Panc1 (cell line): ENCODE measurements at regions not wholly inside any gene's neighbourhood (a gene's known extent, or its start where the extent isn't known, plus 50 kb on each side); places are given as distances from the start of the nearest gene placed in this dataset.

Experiments
- ATAC-seq: fragments of 200-7000 bp; cut with Tn5 transposase; 2 replicates; pipeline ENCODE4 v1.9.1; 2020; ENCODE audit warnings: mild to moderate bottlenecking, moderate library complexity
- BruUV-seq: library from RNA; stranded (reverse); fragments of 400-500 nt; replicated peaks from 2 replicates; lab custom pipeline; 2021; lab: Mats Ljungman, UMichigan
- CTCF ChIA-PET: fragments of 300-600 bp; sonication (Branson Sonifier 250); formaldehyde crosslinking; loops from one replicate; lab custom pipeline; 2022; ENCODE audit warnings: antibody characterized with exemption; lab: Charles Lee
- POLR2A ChIA-PET: fragments of 300-600 bp; sonication (Branson Sonifier 250); formaldehyde crosslinking; loops from one replicate; lab custom pipeline; 2022; ENCODE audit warnings: antibody characterized with exemption; lab: Charles Lee
- DNase-seq: peaks from one replicate; pipeline ENCODE4 v3.0.0-alpha.2; 2010; ENCODE audit warnings: low read depth, low spot score
- H3K27ac ChIP-seq: 2 replicates; pipeline ENCODE4 v1.5.1; 2011; ENCODE audit warnings: mild to moderate bottlenecking, low read length, inconsistent platforms
- H3K27me3 ChIP-seq: fragments of 200-500 bp; sonication (Bioruptor generic); 2 replicates; pipeline ENCODE4 v1.6.0; 2014; ENCODE audit warnings: low read length, inconsistent platforms; ENCODE audit not compliant: control insufficient read depth, insufficient read depth
- H3K36me3 ChIP-seq: fragments of 200-500 bp; sonication (Bioruptor generic); 2 replicates; pipeline ENCODE4 v1.5.1; 2014; ENCODE audit warnings: inconsistent platforms, mild to moderate bottlenecking, low read length, moderate library complexity; ENCODE audit not compliant: control insufficient read depth, insufficient read depth
- H3K4me1 ChIP-seq: 2 replicates; pipeline ENCODE4 v1.5.1; 2011; ENCODE audit warnings: inconsistent platforms, mild to moderate bottlenecking, low read length, moderate library complexity; ENCODE audit not compliant: control insufficient read depth, insufficient read depth
- H3K4me3 ChIP-seq, 2 experiments: 2 replicates each; pipeline ENCODE4 v1.5.1; 2011 to 2012; ENCODE audit warnings: low read depth in 2 of 2, low read length in 2 of 2, mild to moderate bottlenecking in 2 of 2, inconsistent platforms in 1 of 2, moderate library complexity in 1 of 2
- H3K9me3 ChIP-seq: fragments of 200-500 bp; sonication (Bioruptor generic); 2 replicates; pipeline ENCODE4 v1.5.1; 2014; ENCODE audit warnings: low read depth, mild to moderate bottlenecking, inconsistent platforms, low read length, moderate library complexity; ENCODE audit not compliant: control insufficient read depth, insufficient read depth
- CTCF ChIP-seq: fragments of 450-650 bp; IDR thresholded peaks from 2 replicates; pipeline ENCODE4 v1.5.1; 2017; ENCODE audit warnings: mild to moderate bottlenecking
- POLR2AphosphoS5 ChIP-seq: IDR thresholded peaks from 2 replicates; pipeline ENCODE4 v1.6.1; 2012; ENCODE audit warnings: mild to moderate bottlenecking, low read depth, low read length, moderate library complexity
- SIN3A ChIP-seq: IDR thresholded peaks from 2 replicates; pipeline ENCODE4 v1.6.1; 2012; ENCODE audit warnings: low read depth, mild to moderate bottlenecking, low read length, moderate library complexity, borderline replicate concordance; ENCODE audit not compliant: insufficient read depth
- TCF7L2 ChIP-seq: IDR thresholded peaks from 2 replicates; pipeline ENCODE4 v1.6.1; 2011; ENCODE audit warnings: mild to moderate bottlenecking, low read depth, low read length, inconsistent platforms
- in situ Hi-C: cut with HindIII; loops from 2 replicates; pipeline ENCODE4 v1.10.0; 2016; ENCODE audit warnings: low sequenced_read_pairs, low pct_unique_long_range_greater_than_20kb
- intact Hi-C: fragments of 100-400 bp; cut with micrococcal nuclease; formaldehyde crosslinking; loops from one replicate; pipeline ENCODE4 v1.10.0; 2022; ENCODE audit not compliant: unreplicated experiment
- TF ChIP-seq, protein P1 (sequence below), 2 experiments: IDR thresholded peaks; 2 replicates each; pipeline ENCODE4 v1.6.1; 2011 to 2012; ENCODE audit warnings: low read depth in 2 of 2, control low read depth in 1 of 2, low read length in 1 of 2, mild to moderate bottlenecking in 1 of 2, moderate library complexity in 1 of 2; ENCODE audit not compliant: insufficient read depth in 1 of 2

- Histone ChIP-seq H3K4me1 (no peaks in the 10 kb centered on the region), H3K27me3 (no peaks in the 10 kb centered on the region), H3K9me3 (no peaks in the 10 kb centered on the region), H3K36me3 (no peaks in the 10 kb centered on the region), H3K27ac (no peak overlapping the region), H3K4me3 (no peak overlapping the region)
- ChIA-PET CTCF (no interaction called here), POLR2A (interaction anchor here (0.7 kb wide), 1 partner anchor 995 kb away, joined by 10 read pairs; no protein-coding TSS in a partner anchor)
- no TSS peak for BruUV-seq
- ATAC-seq (no peak), DNase-seq (no peak)
- in situ Hi-C loops (no loop called here), intact Hi-C loops (no loop called here)
- TF ChIP-seq, protein P1, sequence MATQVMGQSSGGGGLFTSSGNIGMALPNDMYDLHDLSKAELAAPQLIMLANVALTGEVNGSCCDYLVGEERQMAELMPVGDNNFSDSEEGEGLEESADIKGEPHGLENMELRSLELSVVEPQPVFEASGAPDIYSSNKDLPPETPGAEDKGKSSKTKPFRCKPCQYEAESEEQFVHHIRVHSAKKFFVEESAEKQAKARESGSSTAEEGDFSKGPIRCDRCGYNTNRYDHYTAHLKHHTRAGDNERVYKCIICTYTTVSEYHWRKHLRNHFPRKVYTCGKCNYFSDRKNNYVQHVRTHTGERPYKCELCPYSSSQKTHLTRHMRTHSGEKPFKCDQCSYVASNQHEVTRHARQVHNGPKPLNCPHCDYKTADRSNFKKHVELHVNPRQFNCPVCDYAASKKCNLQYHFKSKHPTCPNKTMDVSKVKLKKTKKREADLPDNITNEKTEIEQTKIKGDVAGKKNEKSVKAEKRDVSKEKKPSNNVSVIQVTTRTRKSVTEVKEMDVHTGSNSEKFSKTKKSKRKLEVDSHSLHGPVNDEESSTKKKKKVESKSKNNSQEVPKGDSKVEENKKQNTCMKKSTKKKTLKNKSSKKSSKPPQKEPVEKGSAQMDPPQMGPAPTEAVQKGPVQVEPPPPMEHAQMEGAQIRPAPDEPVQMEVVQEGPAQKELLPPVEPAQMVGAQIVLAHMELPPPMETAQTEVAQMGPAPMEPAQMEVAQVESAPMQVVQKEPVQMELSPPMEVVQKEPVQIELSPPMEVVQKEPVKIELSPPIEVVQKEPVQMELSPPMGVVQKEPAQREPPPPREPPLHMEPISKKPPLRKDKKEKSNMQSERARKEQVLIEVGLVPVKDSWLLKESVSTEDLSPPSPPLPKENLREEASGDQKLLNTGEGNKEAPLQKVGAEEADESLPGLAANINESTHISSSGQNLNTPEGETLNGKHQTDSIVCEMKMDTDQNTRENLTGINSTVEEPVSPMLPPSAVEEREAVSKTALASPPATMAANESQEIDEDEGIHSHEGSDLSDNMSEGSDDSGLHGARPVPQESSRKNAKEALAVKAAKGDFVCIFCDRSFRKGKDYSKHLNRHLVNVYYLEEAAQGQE (IDR thresholded peaks at IDR 0.05; ENCODE audit: insufficient read depth in 1 of 2, low read depth in 2 of 2, low read length in 1 of 2), result no peak
- TF ChIP-seq TCF7L2 (no peak), SIN3A (no peak), CTCF (no peak), POLR2AphosphoS5 (no peak)
Measured at GRCh38 chr15:97259943-97260342, 700.6 kb upstream of the ARRDC4 start.

DNA sequence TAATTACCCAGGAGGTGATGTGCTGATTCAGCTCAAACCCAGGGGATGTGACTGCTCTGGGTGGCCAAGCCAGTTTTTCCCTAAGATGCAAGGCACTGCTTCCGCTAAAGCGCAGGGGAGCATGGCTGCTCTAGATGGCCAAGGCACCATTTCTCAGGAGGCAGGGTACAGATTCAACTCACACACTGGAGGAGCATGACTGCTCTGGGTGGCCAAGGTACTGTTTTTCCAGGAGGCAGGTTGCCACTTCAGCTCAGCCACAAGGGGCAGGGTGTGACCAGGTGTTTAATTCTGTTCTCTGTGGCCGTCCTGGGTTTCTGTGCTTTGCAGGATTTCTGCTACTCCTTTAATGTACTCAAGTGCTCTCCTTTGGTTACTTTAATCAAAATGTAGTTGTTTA is 659.3 kb upstream of the ARRDC4 start:
- Histone ChIP-seq H3K4me3 (no peak overlapping the region), H3K36me3 (no peaks in the 10 kb centered on the region), H3K27me3 (no peaks in the 10 kb centered on the region), H3K27ac (no peak overlapping the region), H3K9me3 (no peaks in the 10 kb centered on the region), H3K4me1 (no peaks in the 10 kb centered on the region)
- intact Hi-C loops (no loop called here), in situ Hi-C loops (no loop called here)
- no peak for ATAC-seq
- TF ChIP-seq SIN3A (no peak), TCF7L2 (no peak), POLR2AphosphoS5 (no peak), CTCF (no peak)
- TF ChIP-seq, protein P1 (IDR thresholded peaks at IDR 0.05; ENCODE audit: insufficient read depth in 1 of 2, low read depth in 2 of 2, low read length in 1 of 2), result no peak
- CTCF ChIA-PET, result no interaction called here
- POLR2A ChIA-PET, result no interaction called here
- BruUV-seq, result no TSS peak
- DNase-seq, result no peak
